ENCODE measurements at regions not wholly inside any gene's neighbourhood (a gene's known extent, or its start where the extent isn't known, plus 50 kb on each side); places are given as distances from the start of the nearest gene placed in this dataset.
A peak's percentile ranks its signal among the peaks of the same experiment; 100 is the strongest.

DNA sequence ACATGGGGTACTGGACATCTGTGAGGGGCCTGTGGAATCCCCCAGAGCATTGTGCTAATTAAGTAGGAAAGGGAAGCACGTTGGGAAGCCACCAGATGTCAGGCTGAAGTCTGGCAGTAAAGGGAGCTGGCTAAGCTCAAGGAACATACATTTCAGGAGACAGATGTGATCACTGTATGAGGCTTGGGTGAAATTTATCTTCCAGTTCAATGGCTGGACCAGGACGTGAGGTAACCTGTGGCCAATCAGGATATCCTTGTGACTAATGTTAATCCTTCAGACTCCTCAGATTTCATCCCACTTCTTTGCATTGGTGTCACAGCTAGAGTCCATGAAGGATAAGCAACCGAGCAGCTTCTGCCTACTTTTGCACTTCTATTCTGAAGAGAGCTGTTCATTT is 110.2 kb upstream of the APP start:
- POLR2A ChIA-PET (ENCODE audit: unreplicated experiment) = no interaction called here
- no peaks in the 10 kb centered on the region for H3K36me3 ChIP-seq (ENCODE audit: low read depth, low read length)
- no peaks in the 10 kb centered on the region for H3K4me1 ChIP-seq (ENCODE audit: insufficient read depth, low read length)
- 0 out of 2 replicates have a peak, but pooled peaks cover 3% of the 10 kb centered on the region for H3K9me3 ChIP-seq (ENCODE audit: low read length)
- H3K27ac ChIP-seq (ENCODE audit: low read length) = no peak overlapping the region
- no peak overlapping the region for H3K4me2 ChIP-seq (ENCODE audit: low read length)
- H3K9me2 ChIP-seq (replicated peaks; ENCODE audit: low read length) = no peaks in the 10 kb centered on the region
- peak overlapping the region; percentile 43; the same call in 1 of the 2 replicates for H2AFZ ChIP-seq (ENCODE audit: low read length)
- no peaks in the 10 kb centered on the region for H3K79me2 ChIP-seq (ENCODE audit: low read length)
- peak; percentile 42 for ATAC-seq
- H3K9ac ChIP-seq (ENCODE audit: low read length) = no peak overlapping the region
- CTCF ChIA-PET = no interaction called here
- no peaks in the 10 kb centered on the region for H3F3A ChIP-seq (ENCODE audit: low read length, unreplicated experiment)
- H4K20me1 ChIP-seq (ENCODE audit: low read length) = no peaks in the 10 kb centered on the region
- no peaks in the 10 kb centered on the region for H3K27me3 ChIP-seq (ENCODE audit: low read length)
- BruUV-seq (replicated peaks) = no TSS peak
- intact Hi-C loops (cut with micrococcal nuclease) = no loop called here
- peak; percentile 19 for DNase-seq
- H3K4me3 ChIP-seq (ENCODE audit: low read length) = no peak overlapping the region
- TF ChIP-seq CTCF (conservative IDR thresholded peaks at IDR 0.05; ENCODE audit: low read depth, low read length) (no peak), EZH2 (IDR thresholded peaks at IDR 0.05; ENCODE audit: low read length, unreplicated experiment) (no peak), EZH2phosphoT487 (IDR thresholded peaks at IDR 0.05; ENCODE audit: borderline replicate concordance, low read length) (no peak)

- H3K27ac ChIP-seq (ENCODE audit: low read length) = no peak overlapping the region
- H4K20me1 ChIP-seq (ENCODE audit: low read length) = no peaks in the 10 kb centered on the region
- ChIA-PET CTCF (no interaction called here), POLR2A (ENCODE audit: unreplicated experiment) (no interaction called here)
- no peak overlapping the region for H2AFZ ChIP-seq (ENCODE audit: low read length)
- no peaks in the 10 kb centered on the region for H3K27me3 ChIP-seq (ENCODE audit: low read length)
- no TSS peak for BruUV-seq (replicated peaks)
- no peak for TF ChIP-seq EZH2phosphoT487 (IDR thresholded peaks at IDR 0.05; ENCODE audit: borderline replicate concordance, low read length)
- 0 out of 2 replicates have a peak, but pooled peaks cover 8% of the 10 kb centered on the region for H3K9me3 ChIP-seq (ENCODE audit: low read length)
- H3K9me2 ChIP-seq (replicated peaks; ENCODE audit: low read length) = no peaks in the 10 kb centered on the region
- no peaks in the 10 kb centered on the region for H3F3A ChIP-seq (ENCODE audit: low read length, unreplicated experiment)
- DNase-seq = no peak
- no peak overlapping the region for H3K9ac ChIP-seq (ENCODE audit: low read length)
- no peak for ATAC-seq
- H3K4me1 ChIP-seq (ENCODE audit: insufficient read depth, low read length) = no peaks in the 10 kb centered on the region
- H3K36me3 ChIP-seq (ENCODE audit: low read depth, low read length) = no peaks in the 10 kb centered on the region
- intact Hi-C loops (cut with micrococcal nuclease) = no loop called here
- H3K4me2 ChIP-seq (ENCODE audit: low read length) = no peak overlapping the region
- no peak overlapping the region for H3K4me3 ChIP-seq (ENCODE audit: low read length)
- H3K79me2 ChIP-seq (ENCODE audit: low read length) = no peaks in the 10 kb centered on the region
Measured at GRCh38 chr21:26280148-26280547, 109.6 kb upstream of the APP start.

DNA sequence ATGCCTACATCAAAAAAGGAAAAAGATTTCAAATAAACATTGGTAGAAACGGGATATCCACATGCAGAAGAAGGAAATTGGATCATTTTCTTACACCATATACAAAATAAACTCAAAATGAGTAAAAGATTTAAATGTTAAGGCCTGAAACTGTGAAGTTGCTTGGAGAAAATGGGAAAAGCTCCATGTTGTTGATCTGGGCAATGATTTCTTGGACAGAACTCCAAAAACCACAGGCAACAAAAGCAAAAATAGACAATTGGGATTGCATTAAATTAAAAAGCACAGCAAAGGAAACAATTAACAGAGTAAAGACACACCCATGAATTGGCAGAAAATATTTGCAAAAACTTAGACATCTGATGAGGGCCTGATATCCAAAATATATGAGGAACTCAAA is 105.2 kb upstream of the APP start:
- ChIA-PET POLR2A (ENCODE audit: unreplicated experiment) (interaction anchor here (0.6 kb wide), 1 partner anchor 1448 kb away, joined by 7 read pairs; no protein-coding TSS in a partner anchor), CTCF (no interaction called here)
- H3K4me1 ChIP-seq (ENCODE audit: insufficient read depth, low read length) = no peaks in the 10 kb centered on the region
- H3K79me2 ChIP-seq (ENCODE audit: low read length) = no peaks in the 10 kb centered on the region
- H3K27ac ChIP-seq (ENCODE audit: low read length) = no peak overlapping the region
- ATAC-seq (no peak), DNase-seq (no peak)
- TF ChIP-seq EZH2 (IDR thresholded peaks at IDR 0.05; ENCODE audit: low read length, unreplicated experiment) (no peak), CTCF (conservative IDR thresholded peaks at IDR 0.05; ENCODE audit: low read depth, low read length) (no peak), EZH2phosphoT487 (IDR thresholded peaks at IDR 0.05; ENCODE audit: borderline replicate concordance, low read length) (no peak)
- H3K9ac ChIP-seq (ENCODE audit: low read length) = no peak overlapping the region
- H3F3A ChIP-seq (ENCODE audit: low read length, unreplicated experiment) = no peaks in the 10 kb centered on the region
- no TSS peak for BruUV-seq (replicated peaks)
- H3K9me2 ChIP-seq (replicated peaks; ENCODE audit: low read length) = no peaks in the 10 kb centered on the region
- intact Hi-C loops (cut with micrococcal nuclease) = no loop called here
- no peaks in the 10 kb centered on the region for H3K27me3 ChIP-seq (ENCODE audit: low read length)
- H3K36me3 ChIP-seq (ENCODE audit: low read depth, low read length) = peaks cover 2% of the 10 kb centered on the region; the same call in 1 of the 2 replicates
- peaks cover 40% of the 10 kb centered on the region for H3K9me3 ChIP-seq (ENCODE audit: low read length)
- no peak overlapping the region for H3K4me3 ChIP-seq (ENCODE audit: low read length)
- H4K20me1 ChIP-seq (ENCODE audit: low read length) = no peaks in the 10 kb centered on the region
- H2AFZ ChIP-seq (ENCODE audit: low read length) = no peak overlapping the region
- H3K4me2 ChIP-seq (ENCODE audit: low read length) = no peak overlapping the region
